GM18520 (cell line): ENCODE measurements at regions not wholly inside any gene's neighbourhood (a gene's known extent, or its start where the extent isn't known, plus 50 kb on each side); places are given as distances from the start of the nearest gene placed in this dataset.

Experiments used
- ATAC-seq: cut with Tn5 transposase; IDR thresholded peaks from one replicate; pipeline ENCODE4 v1.9.1; 2021; ENCODE audit not compliant: unreplicated experiment

- no peak for ATAC-seq
Measured at GRCh38 chrX:15191830-15192229, 78.1 kb downstream of the ASB9 start.

- ATAC-seq, result no peak
Measured at GRCh38 chrX:15188039-15188438, 81.8 kb downstream of the ASB9 start.

- ATAC-seq, result no peak
Measured at GRCh38 chrX:15177316-15177715, 92.6 kb downstream of the ASB9 start.

- no peak for ATAC-seq
Measured at GRCh38 chrX:15173411-15173810, 96.5 kb downstream of the ASB9 start.

GRCh38 chrX:15170927-15171326 is 99.0 kb downstream of the ASB9 start:
- no peak for ATAC-seq

- ATAC-seq, result no peak
Measured at GRCh38 chrX:15167826-15168225, 102.1 kb downstream of the ASB9 start.

GRCh38 chrX:15165832-15166231 is 104.1 kb downstream of the ASB9 start:
- no peak for ATAC-seq

GRCh38 chrX:15163131-15163530 is 106.8 kb downstream of the ASB9 start:
- ATAC-seq, result no peak

- ATAC-seq, result no peak
Measured at GRCh38 chrX:15160558-15161095, 109.3 kb downstream of the ASB9 start.

GRCh38 chrX:15158736-15159406 is 111.0 kb downstream of the ASB9 start:
- ATAC-seq, result peak; percentile 54

GRCh38 chrX:15158350-15158735 is 111.5 kb downstream of the ASB9 start:
- peak; percentile 6 for ATAC-seq

GRCh38 chrX:15157624-15158023 is 112.3 kb downstream of the ASB9 start:
- ATAC-seq, result no peak

- peak; percentile 54 for ATAC-seq
Measured at GRCh38 chrX:15151267-15152186, 118.4 kb downstream of the ASB9 start.

GRCh38 chrX:15150586-15150985 is 119.3 kb downstream of the ASB9 start:
- ATAC-seq, result no peak

GRCh38 chrX:15146515-15146914 is 123.4 kb downstream of the ASB9 start:
- no peak for ATAC-seq

GRCh38 chrX:15143825-15144121 is 126.1 kb downstream of the ASB9 start:
- no peak for ATAC-seq

- no peak for ATAC-seq
Measured at GRCh38 chrX:15143050-15143824, 126.6 kb downstream of the ASB9 start.

GRCh38 chrX:15142084-15142715 is 127.7 kb downstream of the ASB9 start:
- ATAC-seq, result no peak

- ATAC-seq, result no peak
Measured at GRCh38 chrX:15136795-15137194, 133.1 kb downstream of the ASB9 start.

GRCh38 chrX:15129412-15129811 is 140.5 kb downstream of the ASB9 start:
- no peak for ATAC-seq

- ATAC-seq, result no peak
Measured at GRCh38 chrX:15128861-15129260, 141.0 kb downstream of the ASB9 start.
